Subcutaneous abdominal adipose tissue (tissue), 5 donors: ENCODE measurements at regions not wholly inside any gene's neighbourhood (a gene's known extent, or its start where the extent isn't known, plus 50 kb on each side); places are given as distances from the start of the nearest gene placed in this dataset.

ENCODE experiments used
- H3K27ac ChIP-seq: one replicate; pipeline ENCODE4 v1.7.0; 2013; ENCODE audit warnings: low read depth, mild to moderate bottlenecking, inconsistent platforms, low read length, moderate library complexity
- H3K27me3 ChIP-seq, 5 donors: one replicate each; pipeline ENCODE4 v1.7.0; 2013; ENCODE audit warnings: low read length in 5 of 5, inconsistent platforms in 1 of 5; ENCODE audit not compliant: control insufficient read depth in 5 of 5, insufficient read depth in 4 of 5
- H3K36me3 ChIP-seq, 5 donors: one replicate each; pipeline ENCODE4 v1.7.0; 2013; ENCODE audit warnings: low read length in 5 of 5; ENCODE audit not compliant: control insufficient read depth in 5 of 5, insufficient read depth in 5 of 5
- H3K4me1 ChIP-seq, 5 donors: one replicate each; pipeline ENCODE4 v1.7.0; 2013; ENCODE audit warnings: low read length in 5 of 5, mild to moderate bottlenecking in 3 of 5, moderate library complexity in 1 of 5; ENCODE audit not compliant: control insufficient read depth in 5 of 5, insufficient read depth in 5 of 5
- H3K4me3 ChIP-seq, 5 donors: one replicate each; pipeline ENCODE4 v1.7.0; 2013; ENCODE audit warnings: low read length in 5 of 5, low read depth in 1 of 5
- H3K9ac ChIP-seq, 5 donors: one replicate each; pipeline ENCODE4 v1.7.0; 2013; ENCODE audit warnings: low read length in 5 of 5, mild to moderate bottlenecking in 4 of 5, moderate library complexity in 3 of 5
- H3K9me3 ChIP-seq, 5 donors: one replicate each; pipeline ENCODE4 v1.7.0; 2013; ENCODE audit warnings: low read length in 5 of 5; ENCODE audit not compliant: control insufficient read depth in 5 of 5
- donor health status: healthy.
- donor health status: healthy.
- donor health status: healthy.
- donor health status: healthy.
- donor health status: healthy.

GRCh38 chr4:35793045-35793722 lies 451.1 kb downstream of the ARAP2 start:
- Histone ChIP-seq H3K4me3 (no peak overlapping the region), H3K27me3 (no peaks in the 10 kb centered on the region), H3K9me3 (peaks cover 0 to 10% (median 6%) of the 10 kb centered on the region in 5 donors), H3K36me3 (no peaks in the 10 kb centered on the region), H3K9ac (no peak overlapping the region), H3K4me1 (no peaks in the 10 kb centered on the region), H3K27ac (no peak overlapping the region)

- no peak overlapping the region for H3K27ac ChIP-seq
- peaks cover 0 to 10% (median 6%) of the 10 kb centered on the region in 5 donors for H3K9me3 ChIP-seq
- no peaks in the 10 kb centered on the region for H3K27me3 ChIP-seq
- no peak overlapping the region for H3K9ac ChIP-seq
- H3K36me3 ChIP-seq = no peaks in the 10 kb centered on the region
- no peaks in the 10 kb centered on the region for H3K4me1 ChIP-seq
- H3K4me3 ChIP-seq = no peak overlapping the region
Measured at GRCh38 chr4:35793766-35794165, 450.5 kb downstream of the ARAP2 start.

- H3K27me3 ChIP-seq = no peaks in the 10 kb centered on the region
Measured at GRCh38 chr4:35800669-35801068, 443.6 kb downstream of the ARAP2 start.

GRCh38 chr4:35802644-35803043 lies 441.7 kb downstream of the ARAP2 start:
- no peak overlapping the region for H3K27ac ChIP-seq
- no peaks in the 10 kb centered on the region for H3K27me3 ChIP-seq
- no peak overlapping the region for H3K4me3 ChIP-seq
- no peaks in the 10 kb centered on the region for H3K4me1 ChIP-seq
- no peak overlapping the region for H3K9ac ChIP-seq
- H3K36me3 ChIP-seq = no peaks in the 10 kb centered on the region
- peaks cover 0 to 5% (median 0%) of the 10 kb centered on the region in 5 donors for H3K9me3 ChIP-seq

More at GRCh38 chr4:35800669-35801068, 443.6 kb downstream of the ARAP2 start:
- no peak overlapping the region for H3K27ac ChIP-seq
- no peaks in the 10 kb centered on the region for H3K4me1 ChIP-seq
- H3K36me3 ChIP-seq = no peaks in the 10 kb centered on the region
- H3K4me3 ChIP-seq = no peak overlapping the region
- H3K9ac ChIP-seq = no peak overlapping the region
- H3K9me3 ChIP-seq = peaks cover 0 to 14% (median 10%) of the 10 kb centered on the region in 5 donors

GRCh38 chr4:35818520-35818919 lies 425.8 kb downstream of the ARAP2 start:
- no peaks in the 10 kb centered on the region for H3K9me3 ChIP-seq

GRCh38 chr4:35820003-35820402 lies 424.3 kb downstream of the ARAP2 start:
- Histone ChIP-seq H3K27ac (no peak overlapping the region), H3K4me1 (no peaks in the 10 kb centered on the region), H3K9ac (no peak overlapping the region), H3K4me3 (no peak overlapping the region), H3K9me3 (no peaks in the 10 kb centered on the region), H3K36me3 (no peaks in the 10 kb centered on the region), H3K27me3 (no peaks in the 10 kb centered on the region)

More at GRCh38 chr4:35818520-35818919, 425.8 kb downstream of the ARAP2 start:
- Histone ChIP-seq H3K27me3 (no peaks in the 10 kb centered on the region), H3K9ac (no peak overlapping the region), H3K36me3 (no peaks in the 10 kb centered on the region), H3K4me1 (no peaks in the 10 kb centered on the region), H3K4me3 (no peak overlapping the region), H3K27ac (no peak overlapping the region)

GRCh38 chr4:35824231-35824630 lies 420.1 kb downstream of the ARAP2 start:
- no peak overlapping the region for H3K27ac ChIP-seq

GRCh38 chr4:35835893-35836292 lies 408.4 kb downstream of the ARAP2 start:
- H3K27me3 ChIP-seq = no peaks in the 10 kb centered on the region
- H3K4me1 ChIP-seq = no peaks in the 10 kb centered on the region
- no peaks in the 10 kb centered on the region for H3K36me3 ChIP-seq
- no peak overlapping the region for H3K9ac ChIP-seq
- no peak overlapping the region for H3K4me3 ChIP-seq
- no peak overlapping the region for H3K27ac ChIP-seq
- H3K9me3 ChIP-seq = no peaks in the 10 kb centered on the region

More at GRCh38 chr4:35824231-35824630, 420.1 kb downstream of the ARAP2 start:
- H3K4me1 ChIP-seq = no peaks in the 10 kb centered on the region
- H3K9ac ChIP-seq = no peak overlapping the region
- H3K27me3 ChIP-seq = no peaks in the 10 kb centered on the region
- H3K36me3 ChIP-seq = no peaks in the 10 kb centered on the region
- H3K9me3 ChIP-seq = no peaks in the 10 kb centered on the region
- H3K4me3 ChIP-seq = no peak overlapping the region

- no peaks in the 10 kb centered on the region for H3K9me3 ChIP-seq
- no peak overlapping the region for H3K4me3 ChIP-seq
- H3K36me3 ChIP-seq = no peaks in the 10 kb centered on the region
- H3K9ac ChIP-seq = no peak overlapping the region
- no peaks in the 10 kb centered on the region for H3K4me1 ChIP-seq
- no peak overlapping the region for H3K27ac ChIP-seq
- no peaks in the 10 kb centered on the region for H3K27me3 ChIP-seq
Measured at GRCh38 chr4:35836596-35836995, 407.7 kb downstream of the ARAP2 start.

- H3K4me1 ChIP-seq = no peaks in the 10 kb centered on the region
Measured at GRCh38 chr4:35867057-35867456, 377.3 kb downstream of the ARAP2 start.

More at GRCh38 chr4:35867057-35867456, 377.3 kb downstream of the ARAP2 start:
- Histone ChIP-seq H3K9ac (peak overlapping the region in 1 of 5 donors; percentile 20), H3K4me3 (no peak overlapping the region), H3K36me3 (no peaks in the 10 kb centered on the region), H3K9me3 (peaks cover 0 to 4% (median 0%) of the 10 kb centered on the region in 5 donors), H3K27me3 (no peaks in the 10 kb centered on the region), H3K27ac (no peak overlapping the region)
